Transverse colon (tissue), 4 donors: ENCODE measurements at regions not wholly inside any gene's neighbourhood (a gene's known extent, or its start where the extent isn't known, plus 50 kb on each side); places are given as distances from the start of the nearest gene placed in this dataset.

Experiments used
- DNase-seq: peaks from one replicate; pipeline ENCODE4 v3.0.0-alpha.2; 2019
- H3K27ac ChIP-seq, 4 donors: fragments of 200-600 bp; sonication (generic); 2 replicates each; pipeline ENCODE4 v1.5.1; 2016 to 2018; ENCODE audit warnings: inconsistent platforms in 4 of 4
- H3K27me3 ChIP-seq: fragments of 200-600 bp; sonication (generic); 2 replicates; pipeline ENCODE4 v1.5.1; 2017; ENCODE audit warnings: inconsistent platforms
- H3K36me3 ChIP-seq, 4 donors: fragments of 200-600 bp; sonication (generic); 2 replicates each; pipeline ENCODE4 v1.5.1; 2017 to 2019; ENCODE audit warnings: inconsistent platforms in 4 of 4
- H3K4me1 ChIP-seq, 4 donors: fragments of 200-600 bp; sonication (generic); 2 replicates each; pipeline ENCODE4 v1.5.1; 2017 to 2020; ENCODE audit warnings: inconsistent platforms in 4 of 4
- H3K4me3 ChIP-seq, 4 donors: fragments of 200-600 bp; sonication (generic); 1 replicate in 1 of 4; 2 replicates in 3 of 4; pipeline versions ENCODE4 v1.5.1 to v1.6.1; 2017 to 2019; ENCODE audit warnings: inconsistent platforms in 4 of 4
- H3K9me3 ChIP-seq, 2 donors: fragments of 200-600 bp; sonication (generic); 2 replicates each; pipeline ENCODE4 v1.5.1; 2017 to 2019; ENCODE audit warnings: inconsistent platforms in 2 of 2
- CTCF ChIP-seq, 5 experiments: fragments of 200-600 bp in 3 of 5; fragments of 450-650 bp in 2 of 5; sonication (generic) in 3 of 5; IDR thresholded peaks; 1 replicate in 2 of 5; 2 replicates in 3 of 5; pipeline ENCODE4 v1.5.1; 2016 to 2017; ENCODE audit warnings: antibody characterized with exemption in 5 of 5, inconsistent platforms in 3 of 5, mild to moderate bottlenecking in 2 of 5, moderate library complexity in 1 of 5
- EP300 ChIP-seq: sonication (generic); formaldehyde crosslinking; IDR thresholded peaks from one replicate; pipeline ENCODE4 v1.6.1; 2017; ENCODE audit warnings: antibody characterized with exemption, low read depth
- POLR2A ChIP-seq: fragments of 450-650 bp; IDR thresholded peaks from one replicate; pipeline ENCODE4 v1.6.1; 2016; ENCODE audit warnings: antibody characterized with exemption, mild to moderate bottlenecking, moderate library complexity
- POLR2AphosphoS5 ChIP-seq, 3 donors: sonication (generic); formaldehyde crosslinking; IDR thresholded peaks; one replicate each; pipeline ENCODE4 v1.6.1; 2016; ENCODE audit warnings: antibody characterized with exemption in 3 of 3
- WGBS, 2 donors: methylation state at CpG; one replicate each; pipeline ENCODE4 v1.1.5; 2018; ENCODE audit warnings: low coverage in 1 of 2; 5-methylcytosine and 5-hydroxymethylcytosine counted together
- in situ Hi-C, 4 donors: fragments of 200-750 bp; cut with MboI; loops; one replicate each; pipeline versions ENCODE4 v1.15.0 to v1.15.1; 2017; ENCODE audit warnings: low sequenced_read_pairs in 3 of 4, low pct_ligation_motif_present in 1 of 4, low pct_unique_long_range_greater_than_20kb in 1 of 4
- intact Hi-C: fragments of 100-400 bp; cut with DNase I; formaldehyde crosslinking; loops from one replicate; pipeline ENCODE4 v1.15.1; 2023; ENCODE audit warnings: low total_unique reads

GRCh38 chr10:83725567-83725966 lies 413.7 kb upstream of the GHITM start:
- no peaks in the 10 kb centered on the region for H3K9me3 ChIP-seq
- DNase-seq, result no peak
- TF ChIP-seq POLR2A, result no peak
- TF ChIP-seq POLR2AphosphoS5 (IDR thresholded peaks at IDR 0.05), result no peak
- no peak overlapping the region for H3K4me3 ChIP-seq
- in situ Hi-C loops, result no loop called here
- no peak overlapping the region for H3K27ac ChIP-seq
- H3K27me3 ChIP-seq, result no peaks in the 10 kb centered on the region
- 75 to 77% methylated on average over 1 of the region's 1 CpG for WGBS, 2 donors
- H3K4me1 ChIP-seq, result no peaks in the 10 kb centered on the region
- H3K36me3 ChIP-seq, result no peaks in the 10 kb centered on the region
- intact Hi-C loops, result no loop called here

GRCh38 chr10:83734278-83734677 lies 405.0 kb upstream of the GHITM start:
- intact Hi-C loops, result no loop called here
- Histone ChIP-seq H3K9me3 (peaks cover 6 to 14% of the 10 kb centered on the region in 2 donors), H3K36me3 (no peaks in the 10 kb centered on the region), H3K27ac (no peak overlapping the region), H3K4me3 (no peak overlapping the region), H3K4me1 (no peaks in the 10 kb centered on the region), H3K27me3 (no peaks in the 10 kb centered on the region)
- TF ChIP-seq POLR2A, result no peak
- no peak for TF ChIP-seq CTCF (IDR thresholded peaks at IDR 0.05)
- in situ Hi-C loops, result no loop called here
- DNase-seq, result no peak

DNA sequence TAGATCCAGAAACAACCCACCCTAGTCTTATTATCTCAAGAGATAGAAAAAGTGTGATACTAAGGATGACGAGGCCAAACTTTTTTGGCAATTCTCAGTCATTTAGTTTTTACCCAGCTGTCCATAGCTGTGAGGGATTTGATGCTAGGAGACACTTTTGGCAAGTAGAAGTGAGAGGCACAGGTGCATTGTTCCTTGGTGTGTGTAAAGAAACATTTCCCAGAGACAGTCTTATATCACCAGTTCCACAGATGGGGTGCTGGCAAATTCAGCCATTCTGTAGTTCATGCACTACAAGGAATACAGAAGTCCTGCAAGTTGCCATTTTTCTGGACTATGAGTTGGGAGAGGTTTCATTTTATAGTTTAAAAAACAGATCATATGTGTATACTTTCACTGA lies 403.3 kb upstream of the GHITM start:
- Histone ChIP-seq H3K4me1 (no peaks in the 10 kb centered on the region), H3K36me3 (no peaks in the 10 kb centered on the region), H3K27ac (no peak overlapping the region), H3K4me3 (no peak overlapping the region), H3K27me3 (no peaks in the 10 kb centered on the region), H3K9me3 (peaks cover 6 to 14% of the 10 kb centered on the region in 2 donors)
- DNase-seq, result no peak
- TF ChIP-seq CTCF (IDR thresholded peaks at IDR 0.05), result no peak
- no peak for TF ChIP-seq POLR2A
- no peak for TF ChIP-seq EP300
- no peak for TF ChIP-seq POLR2AphosphoS5 (IDR thresholded peaks at IDR 0.05)
- in situ Hi-C loops (no loop called here), intact Hi-C loops (loop anchor here (5.0 kb wide), 1 partner anchor 704 kb away; no protein-coding TSS in a partner anchor)
- WGBS, 2 donors, result 46% methylated on average over 1 of the region's 1 CpG; no CpG with 5 or more reads in 1 of the 2 donors

DNA sequence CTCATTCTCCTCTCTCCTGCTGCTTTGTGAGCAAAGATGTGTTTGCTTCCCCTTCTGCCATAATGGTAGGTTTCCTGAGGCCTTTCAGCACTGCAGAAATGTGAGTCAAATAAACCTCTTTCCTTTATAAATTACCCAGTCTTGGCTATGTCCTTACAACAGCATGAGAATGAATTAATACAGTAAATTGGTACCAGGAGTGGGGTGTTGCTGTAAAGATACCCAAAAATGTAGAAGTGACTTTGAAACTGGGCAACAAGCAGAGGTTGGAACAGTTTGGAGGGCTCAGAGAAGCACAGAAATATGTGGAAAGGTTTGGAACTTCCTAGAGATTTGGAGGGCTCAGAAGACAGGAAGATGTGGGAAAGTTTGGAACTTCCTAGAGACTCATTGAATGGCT lies 388.7 kb upstream of the GHITM start:
- no peak for TF ChIP-seq CTCF (IDR thresholded peaks at IDR 0.05)
- TF ChIP-seq POLR2A, result no peak
- TF ChIP-seq EP300, result no peak
- TF ChIP-seq POLR2AphosphoS5 (IDR thresholded peaks at IDR 0.05), result no peak
- intact Hi-C loops, result no loop called here
- in situ Hi-C loops, result no loop called here
- Histone ChIP-seq H3K36me3 (no peaks in the 10 kb centered on the region), H3K27ac (no peak overlapping the region), H3K4me1 (no peaks in the 10 kb centered on the region), H3K9me3 (peaks cover 7 to 10% of the 10 kb centered on the region in 2 donors), H3K4me3 (no peak overlapping the region), H3K27me3 (no peaks in the 10 kb centered on the region)
- no peak for DNase-seq

DNA sequence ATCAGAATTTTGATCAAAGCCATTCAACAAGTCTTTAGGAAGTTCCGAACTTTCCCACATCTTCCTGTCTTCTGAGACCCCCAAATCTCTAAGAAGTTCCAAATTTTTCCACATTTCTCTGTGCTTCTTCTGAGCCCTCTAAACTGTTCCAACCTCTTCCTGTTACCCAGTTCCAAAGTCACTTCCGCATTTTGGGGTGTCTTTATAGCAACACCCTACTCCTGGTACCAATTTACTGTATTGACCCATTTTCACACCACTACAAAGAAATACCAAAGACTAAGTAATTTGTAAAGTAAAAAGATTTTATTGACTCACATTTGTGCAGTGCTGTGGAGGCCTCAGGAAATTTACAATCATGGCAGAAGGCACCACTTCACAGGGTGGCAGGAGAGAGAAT lies 385.8 kb upstream of the GHITM start:
- intact Hi-C loops (no loop called here), in situ Hi-C loops (no loop called here)
- Histone ChIP-seq H3K27me3 (no peaks in the 10 kb centered on the region), H3K27ac (no peak overlapping the region), H3K36me3 (no peaks in the 10 kb centered on the region), H3K4me1 (no peaks in the 10 kb centered on the region), H3K9me3 (peaks cover 7 to 10% of the 10 kb centered on the region in 2 donors), H3K4me3 (no peak overlapping the region)
- TF ChIP-seq POLR2A (no peak), CTCF (IDR thresholded peaks at IDR 0.05) (no peak), EP300 (no peak), POLR2AphosphoS5 (IDR thresholded peaks at IDR 0.05) (no peak)
- DNase-seq, result no peak
- WGBS, 2 donors, result 66 to 86% methylated on average over 2 of the region's 2 CpGs
